Fibroblast of the aortic adventitia (primary cell): ENCODE measurements at regions not wholly inside any gene's neighbourhood (a gene's known extent, or its start where the extent isn't known, plus 50 kb on each side); places are given as distances from the start of the nearest gene placed in this dataset.
"Not testable (repeated sequence)": the region's sequence is repeated elsewhere in the genome, so short reads cannot be mapped to it uniquely, and the experiment has no call there.

ENCODE experiments used
- DNase-seq: peaks from one replicate; pipeline ENCODE4 v3.0.0-alpha.2; 2010; ENCODE audit warnings: low read depth
- H3K4me3 ChIP-seq: 2 replicates; pipeline ENCODE4 v1.5.1; 2011; ENCODE audit warnings: low read depth, mild to moderate bottlenecking, control low read depth, low read length, moderate library complexity
- CTCF ChIP-seq: IDR thresholded peaks from 2 replicates; pipeline ENCODE4 v1.5.1; 2011; ENCODE audit warnings: mild to moderate bottlenecking, low read length, control low read depth, inconsistent platforms; ENCODE audit not compliant: insufficient read depth

GRCh38 chr2:34703292-34703691, 1104.2 kb upstream of the FAM98A start:
- H3K4me3 ChIP-seq: no peak overlapping the region
- no peak for DNase-seq
- TF ChIP-seq CTCF: no peak

GRCh38 chr2:34702391-34702790, 1103.3 kb upstream of the FAM98A start:
- H3K4me3 ChIP-seq, DNase-seq: not testable (repeated sequence)

- DNase-seq, H3K4me3 ChIP-seq: not testable (repeated sequence)
Observed at GRCh38 chr2:34677591-34677990, 1078.5 kb upstream of the FAM98A start.

- not testable (repeated sequence) for H3K4me3 ChIP-seq, DNase-seq
Observed at GRCh38 chr2:34677119-34677531, 1078.0 kb upstream of the FAM98A start.

GRCh38 chr2:34670482-34670881, 1071.4 kb upstream of the FAM98A start:
- no peak for DNase-seq
- no peak for TF ChIP-seq CTCF
- no peak overlapping the region for H3K4me3 ChIP-seq

GRCh38 chr2:34666821-34667220, 1067.7 kb upstream of the FAM98A start:
- DNase-seq: no peak
- H3K4me3 ChIP-seq: no peak overlapping the region
- no peak for TF ChIP-seq CTCF

- DNase-seq: no peak
- no peak for TF ChIP-seq CTCF
- H3K4me3 ChIP-seq: no peak overlapping the region
Observed at GRCh38 chr2:34664266-34664665, 1065.2 kb upstream of the FAM98A start.

- no peak overlapping the region for H3K4me3 ChIP-seq
- no peak for DNase-seq
- TF ChIP-seq CTCF: no peak
Observed at GRCh38 chr2:34663314-34663713, 1064.2 kb upstream of the FAM98A start.

GRCh38 chr2:34660741-34661140, 1061.6 kb upstream of the FAM98A start:
- no peak overlapping the region for H3K4me3 ChIP-seq
- TF ChIP-seq CTCF: no peak
- DNase-seq: no peak
